HG02885 (cell line): ENCODE measurements at regions not wholly inside any gene's neighbourhood (a gene's known extent, or its start where the extent isn't known, plus 50 kb on each side); places are given as distances from the start of the nearest gene placed in this dataset.
"Not testable (repeated sequence)": the region's sequence is repeated elsewhere in the genome, so short reads cannot be mapped to it uniquely, and the experiment has no call there.

Experiments used
- ATAC-seq: cut with Tn5 transposase; IDR thresholded peaks from one replicate; pipeline ENCODE4 v1.9.1; 2021; ENCODE audit warnings: mild to moderate bottlenecking; ENCODE audit not compliant: unreplicated experiment, poor library complexity

DNA sequence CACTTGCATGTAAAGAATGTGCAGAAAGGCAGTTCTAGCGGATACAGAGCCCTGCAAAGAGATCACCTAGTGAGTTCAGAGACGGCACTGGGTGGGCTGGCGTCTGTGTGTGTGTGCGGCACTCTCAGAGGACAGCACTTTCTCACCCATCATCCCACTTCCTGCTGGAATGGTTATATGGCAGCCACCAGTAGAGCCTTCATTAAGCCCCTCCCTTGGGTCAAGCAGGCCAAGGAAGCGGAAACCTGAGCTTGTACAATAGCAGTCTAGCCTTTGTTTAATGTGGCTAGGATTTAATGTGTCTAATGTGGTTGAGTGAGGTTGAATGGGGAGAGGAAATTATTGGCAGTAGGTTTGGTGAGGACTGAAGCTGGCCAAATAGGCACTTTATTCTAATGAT, 88.3 kb upstream of the ELAC2 start:
- no peak for ATAC-seq

DNA sequence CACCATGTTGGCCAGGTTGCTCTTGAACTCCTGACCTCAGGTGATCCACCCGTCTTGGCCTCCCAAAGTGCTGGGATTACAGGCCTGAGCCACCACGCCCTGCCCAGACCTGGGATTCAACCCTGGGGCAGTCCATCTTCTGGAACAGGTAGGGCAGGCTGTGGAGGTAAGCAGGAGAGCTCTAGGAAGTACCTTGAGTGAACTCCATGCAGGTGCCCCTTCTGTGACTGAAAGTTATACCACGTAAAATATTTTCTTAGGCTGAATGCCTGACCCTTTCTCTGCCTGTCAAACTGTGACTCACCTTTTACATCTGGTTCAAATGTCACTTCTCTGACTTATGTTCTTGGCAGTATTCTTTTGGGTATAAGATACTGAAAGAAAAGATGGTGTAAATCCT, 86.7 kb upstream of the ELAC2 start:
- no peak for ATAC-seq

DNA sequence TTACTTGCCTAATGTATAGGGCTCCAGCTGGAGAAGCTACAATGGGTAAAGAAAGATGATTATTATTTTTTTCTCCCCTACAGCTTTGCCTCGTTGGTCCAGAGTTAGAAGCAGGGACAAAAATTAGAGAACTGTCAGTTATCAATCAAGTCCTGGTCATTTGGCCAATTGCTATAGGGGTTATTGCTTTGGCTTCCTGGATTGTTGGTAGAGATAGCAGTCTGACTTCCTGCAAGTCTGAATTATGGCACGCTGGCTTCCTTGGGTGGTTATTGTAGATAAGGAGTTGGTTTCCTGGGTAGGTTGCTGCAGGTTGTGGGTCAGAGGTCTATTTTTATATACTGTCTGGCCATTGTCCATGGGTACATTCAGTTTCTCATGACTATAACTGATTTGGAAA, 84.7 kb upstream of the ELAC2 start:
- no peak for ATAC-seq

DNA sequence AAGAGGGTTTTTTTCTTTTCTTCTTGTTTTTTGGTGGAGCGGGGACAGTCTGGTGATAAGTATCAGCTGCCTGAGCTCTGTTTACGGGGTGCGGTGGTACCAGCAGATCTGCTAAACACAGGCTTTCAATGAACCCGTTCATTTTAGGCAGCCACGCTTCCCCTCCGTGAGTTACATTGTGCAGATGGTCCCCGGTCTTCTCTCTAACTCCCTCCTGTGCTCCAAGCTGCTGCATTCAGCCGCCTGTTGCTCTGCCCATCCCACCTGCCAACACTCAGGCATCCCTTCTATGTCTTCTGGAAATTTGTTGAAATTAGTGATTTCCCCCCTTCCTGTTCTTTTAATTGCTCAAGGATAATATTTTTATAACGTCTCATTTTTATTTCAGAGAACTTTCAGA, 82.1 kb upstream of the ELAC2 start:
- ATAC-seq, result no peak

DNA sequence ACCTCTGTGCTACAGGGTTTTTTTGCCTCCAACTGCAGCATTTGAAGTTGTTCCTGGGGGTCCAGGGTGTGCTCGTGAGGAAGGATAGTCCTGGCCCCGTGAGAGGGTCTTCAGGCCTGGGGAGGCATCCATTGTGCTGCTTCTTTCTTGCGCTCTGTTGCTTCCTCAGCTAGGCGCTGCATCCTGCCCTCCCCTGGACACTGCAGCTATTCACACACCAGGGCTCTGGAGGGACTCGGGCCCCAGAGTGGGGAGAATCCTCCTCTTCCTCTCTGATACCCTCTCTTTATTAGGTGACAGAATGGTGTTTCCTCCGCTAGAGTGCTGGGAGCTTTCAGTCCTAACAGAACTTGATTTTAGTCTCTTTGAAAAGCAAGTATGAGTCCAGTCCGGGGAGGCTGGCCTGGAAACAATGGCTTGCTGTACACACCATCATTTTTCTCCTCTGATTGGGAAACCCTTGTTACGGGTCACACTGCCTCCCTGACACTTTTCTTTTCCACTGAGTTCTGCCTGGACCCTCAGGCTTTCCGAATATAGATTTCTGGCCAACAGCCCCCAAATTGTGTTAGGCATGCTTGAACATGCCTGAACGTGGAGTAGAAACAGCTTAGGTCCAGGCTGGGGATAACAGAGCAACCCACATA, 81.4 kb upstream of the ELAC2 start:
- no peak for ATAC-seq

DNA sequence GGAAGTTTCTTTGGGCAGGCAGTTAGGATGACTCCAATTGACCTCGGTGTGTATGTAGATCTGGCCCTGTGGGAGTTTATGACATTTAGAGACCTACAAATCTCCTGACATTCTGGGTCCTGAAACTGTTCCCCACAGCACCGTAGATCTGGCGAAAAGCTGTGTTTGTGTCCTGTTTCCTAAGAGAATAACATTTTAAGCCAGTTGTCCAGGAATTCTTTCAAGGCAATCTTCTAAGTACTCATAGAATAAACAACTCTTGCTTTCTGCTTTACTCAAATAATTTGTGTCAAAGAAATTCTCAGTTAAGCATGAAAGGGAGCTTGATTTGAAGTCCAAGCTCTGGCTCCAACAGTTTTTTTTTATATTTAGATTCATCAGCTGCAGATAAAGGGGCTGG, 78.5 kb upstream of the ELAC2 start:
- no peak for ATAC-seq

DNA sequence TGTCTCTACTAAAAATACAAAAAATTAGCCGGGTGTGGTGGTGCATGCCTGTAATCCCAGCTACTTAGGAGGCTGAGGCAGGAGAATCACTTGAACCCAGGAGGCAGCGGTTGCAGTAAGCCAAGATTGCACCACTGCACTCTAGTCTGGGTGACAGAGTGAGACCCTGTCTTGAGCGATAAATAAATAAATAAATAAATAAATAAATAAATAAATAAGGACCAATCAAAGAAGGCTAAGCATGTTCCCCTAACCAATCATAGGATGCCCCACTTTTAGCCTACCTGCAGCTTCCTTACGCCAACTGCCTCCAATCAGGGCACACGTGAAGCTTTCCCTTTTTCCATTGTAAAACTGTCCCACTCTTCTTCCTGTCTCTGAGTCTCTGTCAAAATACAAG, 74.2 kb upstream of the ELAC2 start:
- not testable (repeated sequence) for ATAC-seq

DNA sequence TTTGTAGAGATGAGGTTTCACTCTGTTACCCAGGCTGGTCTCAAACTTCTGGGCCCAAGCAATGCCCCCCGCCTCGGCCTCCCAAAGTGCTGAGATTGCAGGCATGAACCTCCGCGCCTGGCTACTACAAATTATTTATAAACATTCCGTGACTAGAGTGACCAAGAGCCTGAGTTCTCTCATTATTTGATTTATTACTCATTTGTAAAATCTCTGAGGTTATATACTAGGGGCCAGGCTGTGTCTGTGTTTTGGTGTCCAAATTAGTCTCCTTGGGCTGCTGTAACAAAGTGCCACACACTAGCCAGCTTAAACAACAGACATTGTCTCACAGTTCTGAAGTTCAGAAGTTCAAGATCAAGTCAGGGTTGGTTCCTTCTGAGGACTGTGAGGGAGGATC, 70.8 kb upstream of the ELAC2 start:
- no peak for ATAC-seq

DNA sequence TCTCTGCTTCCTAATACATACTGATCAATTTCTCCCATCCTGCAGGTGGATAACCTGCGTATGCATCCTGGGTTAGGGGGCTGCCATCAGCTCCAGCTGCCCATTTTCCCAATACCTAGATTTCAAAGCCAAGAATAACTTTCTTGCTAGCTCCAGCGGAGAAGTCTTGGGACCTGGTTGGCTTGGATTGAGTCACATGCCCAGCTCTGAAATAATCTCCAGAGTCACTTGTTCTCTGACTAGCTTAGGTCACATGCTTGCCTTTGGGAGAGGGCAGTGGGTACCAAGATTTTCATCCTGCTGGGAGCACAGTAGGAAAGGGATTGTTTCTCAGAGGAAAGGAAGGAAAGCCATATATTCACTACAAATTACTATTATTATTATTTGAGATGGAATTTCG, 70.0 kb upstream of the ELAC2 start:
- ATAC-seq, result no peak

DNA sequence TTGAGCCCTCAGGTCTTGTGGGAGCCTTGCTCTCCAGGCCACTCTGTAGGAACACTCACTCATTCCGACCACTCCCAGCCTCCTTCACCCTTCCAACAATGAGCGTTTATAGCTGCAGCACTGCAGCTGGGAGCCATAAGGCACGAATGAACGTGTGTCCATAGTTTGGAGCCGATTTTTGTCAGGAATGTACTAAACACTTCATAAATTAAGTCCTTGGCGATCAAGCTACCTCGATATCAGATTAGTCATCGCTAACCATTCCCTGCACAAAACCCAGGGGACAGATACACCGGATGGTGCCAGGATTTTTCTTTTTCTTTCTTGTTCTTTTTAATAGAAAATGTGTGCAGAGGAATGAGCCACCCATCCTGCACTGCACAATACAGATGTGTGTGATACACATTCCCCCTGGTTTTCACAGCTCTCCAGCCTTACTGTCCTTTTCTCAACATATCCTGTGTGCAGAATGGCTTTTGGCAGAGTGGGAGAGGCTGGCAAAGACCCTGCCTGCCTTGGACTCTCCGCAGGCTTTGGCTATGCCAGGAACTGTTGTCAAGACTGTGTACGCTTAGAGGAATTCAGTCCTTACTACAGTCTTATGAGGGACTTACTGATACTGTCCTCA, 68.4 kb upstream of the ELAC2 start:
- ATAC-seq, result no peak

DNA sequence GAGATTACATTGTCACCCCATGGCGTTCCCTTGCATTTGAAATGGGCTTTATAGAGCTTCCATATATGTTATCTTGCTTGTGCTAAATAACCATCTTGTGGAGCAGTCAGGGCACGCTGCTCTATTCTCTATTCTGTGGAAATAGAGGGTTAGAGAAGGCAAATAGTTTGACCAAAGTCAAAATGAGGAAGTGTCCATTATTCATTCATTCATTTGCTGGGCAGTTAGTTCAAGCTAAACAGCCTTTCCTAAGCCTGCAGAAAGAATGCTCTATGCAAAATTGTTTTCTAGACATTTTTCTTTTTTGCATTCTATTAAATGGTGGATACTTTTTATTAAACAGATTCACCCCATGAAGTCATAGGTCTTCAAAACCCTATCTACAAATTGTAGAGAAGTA, 67.8 kb upstream of the ELAC2 start:
- ATAC-seq, result no peak

DNA sequence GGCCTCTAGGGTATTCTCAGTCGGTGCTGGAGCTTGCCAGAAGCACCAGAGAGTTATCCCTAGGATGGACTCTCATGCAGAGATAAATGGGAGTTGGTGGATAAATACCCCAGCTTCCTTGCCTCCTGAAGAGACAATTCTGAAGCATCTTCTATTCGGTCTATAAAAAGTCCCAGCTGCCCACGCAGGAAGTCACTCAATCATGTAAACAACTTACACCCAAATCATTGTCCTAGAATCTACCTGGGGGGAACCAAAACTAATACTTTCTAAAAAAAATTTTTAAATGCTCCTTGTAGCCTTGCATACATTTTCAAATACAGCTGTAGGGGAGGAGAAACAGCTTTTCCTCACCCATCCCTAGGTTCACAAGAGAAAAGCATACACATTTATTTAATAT, 66.6 kb upstream of the ELAC2 start:
- ATAC-seq, result no peak

DNA sequence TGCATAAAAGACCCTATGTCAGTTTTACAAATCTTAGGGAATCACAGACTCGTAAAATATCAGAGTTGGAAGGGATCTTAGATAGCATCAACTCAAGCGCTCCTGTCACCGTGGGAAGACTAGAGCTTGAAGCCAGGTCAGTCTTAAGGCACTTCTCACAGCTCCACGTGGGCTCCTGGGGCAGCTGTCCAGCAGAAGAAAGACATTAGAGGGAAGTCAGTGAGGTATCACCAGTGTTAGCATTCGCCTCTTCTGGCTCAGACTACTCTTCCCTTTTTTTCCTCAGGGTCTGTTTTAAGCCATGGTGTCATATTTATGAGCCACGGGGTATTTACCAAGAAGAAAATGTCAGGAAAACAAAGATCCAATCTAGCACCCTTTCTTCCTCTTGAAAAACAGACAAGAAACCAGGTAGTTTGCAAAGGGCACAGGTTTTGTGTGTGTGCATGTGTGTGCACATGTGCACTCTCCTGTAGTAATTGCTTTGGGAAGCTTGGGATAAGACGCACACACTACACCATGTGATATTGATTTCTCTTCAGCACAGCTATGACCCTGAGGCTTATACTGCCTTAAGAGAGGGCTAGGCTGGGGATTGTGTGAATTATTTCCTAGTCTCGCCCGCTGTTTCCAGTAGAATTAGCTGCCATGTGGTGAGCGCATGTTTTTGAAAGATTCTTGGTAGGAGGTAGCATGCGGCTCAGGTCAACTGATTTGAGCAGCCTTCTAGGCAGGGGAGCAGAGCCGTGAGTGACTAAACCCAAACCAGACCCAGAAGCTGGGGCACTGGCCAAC, 61.0 kb upstream of the ELAC2 start:
- ATAC-seq, result no peak

DNA sequence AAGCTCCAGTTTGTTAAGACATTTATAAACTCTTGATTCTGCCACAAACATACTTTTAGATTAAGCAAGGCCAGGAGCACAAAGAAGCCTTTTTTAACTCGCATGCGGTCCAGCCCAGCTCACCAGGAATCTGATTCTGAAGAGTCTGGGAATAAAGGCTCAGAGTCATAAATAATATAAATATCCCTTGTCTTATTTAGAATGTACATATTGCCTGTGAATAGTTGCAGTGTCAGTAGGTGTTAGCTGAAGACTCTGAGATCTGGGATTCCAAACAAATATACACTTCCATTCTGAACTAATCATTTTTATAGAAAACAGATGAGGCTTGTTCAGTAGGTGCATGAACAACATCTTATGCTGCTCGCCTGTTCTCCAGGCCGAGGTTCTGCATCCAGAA, 59.1 kb upstream of the ELAC2 start:
- no peak for ATAC-seq

DNA sequence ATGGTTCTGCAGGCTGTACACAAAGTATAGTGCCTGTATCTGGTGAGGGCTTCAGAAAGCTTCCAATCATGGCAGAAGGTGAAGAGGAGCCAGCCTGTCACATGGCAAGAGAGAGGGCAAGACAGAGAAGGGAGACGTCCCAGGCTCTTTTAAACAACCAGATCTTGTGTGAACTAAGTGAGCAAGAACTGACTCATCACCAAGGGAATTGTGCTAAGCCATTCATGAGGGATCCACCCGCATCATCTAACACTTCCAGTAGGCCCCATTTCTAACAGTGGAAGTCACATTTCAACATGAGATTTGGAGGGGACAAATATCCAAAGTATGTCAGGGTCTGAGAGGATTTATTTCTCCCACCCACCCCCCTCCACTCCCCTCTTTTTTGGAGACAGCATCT, 56.2 kb upstream of the ELAC2 start:
- ATAC-seq, result no peak

DNA sequence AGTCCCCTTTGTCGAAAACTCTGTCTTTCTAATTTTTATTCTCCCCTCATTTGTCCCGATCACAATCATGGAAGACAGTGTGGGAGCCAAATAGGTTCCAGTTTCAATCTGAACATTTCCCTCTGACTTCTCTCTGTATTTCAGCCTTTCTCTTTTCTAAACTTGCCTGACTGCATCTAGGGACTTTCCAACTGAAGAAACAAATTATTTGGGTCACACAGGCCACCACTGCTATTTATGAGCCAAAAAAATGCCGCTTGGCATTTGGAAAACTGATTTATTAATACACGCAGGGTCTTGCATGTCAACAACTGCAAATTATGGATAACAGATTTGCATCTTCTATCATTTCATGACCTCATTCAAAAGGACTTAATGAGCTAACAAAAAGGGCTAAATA, 55.2 kb upstream of the ELAC2 start:
- ATAC-seq, result peak; percentile 52

DNA sequence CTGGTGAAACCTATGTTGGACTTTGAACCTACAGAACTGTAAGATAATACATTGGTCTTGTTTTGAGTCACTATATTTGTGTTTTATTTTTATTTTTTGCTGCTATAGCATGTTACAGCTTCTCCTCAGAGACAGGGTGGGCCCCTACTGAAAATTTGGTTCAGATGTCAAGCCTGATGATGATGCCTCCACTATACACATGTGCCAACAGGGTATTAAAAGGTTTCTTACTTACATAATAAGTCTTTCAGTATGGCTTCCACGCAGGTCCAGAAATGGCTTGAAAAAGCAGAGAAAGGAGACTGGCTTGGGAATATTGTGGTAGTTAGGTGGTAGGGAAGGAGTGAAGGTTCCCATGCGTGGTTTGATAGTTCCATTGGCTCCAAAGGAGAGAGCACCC, 52.9 kb upstream of the ELAC2 start:
- no peak for ATAC-seq

DNA sequence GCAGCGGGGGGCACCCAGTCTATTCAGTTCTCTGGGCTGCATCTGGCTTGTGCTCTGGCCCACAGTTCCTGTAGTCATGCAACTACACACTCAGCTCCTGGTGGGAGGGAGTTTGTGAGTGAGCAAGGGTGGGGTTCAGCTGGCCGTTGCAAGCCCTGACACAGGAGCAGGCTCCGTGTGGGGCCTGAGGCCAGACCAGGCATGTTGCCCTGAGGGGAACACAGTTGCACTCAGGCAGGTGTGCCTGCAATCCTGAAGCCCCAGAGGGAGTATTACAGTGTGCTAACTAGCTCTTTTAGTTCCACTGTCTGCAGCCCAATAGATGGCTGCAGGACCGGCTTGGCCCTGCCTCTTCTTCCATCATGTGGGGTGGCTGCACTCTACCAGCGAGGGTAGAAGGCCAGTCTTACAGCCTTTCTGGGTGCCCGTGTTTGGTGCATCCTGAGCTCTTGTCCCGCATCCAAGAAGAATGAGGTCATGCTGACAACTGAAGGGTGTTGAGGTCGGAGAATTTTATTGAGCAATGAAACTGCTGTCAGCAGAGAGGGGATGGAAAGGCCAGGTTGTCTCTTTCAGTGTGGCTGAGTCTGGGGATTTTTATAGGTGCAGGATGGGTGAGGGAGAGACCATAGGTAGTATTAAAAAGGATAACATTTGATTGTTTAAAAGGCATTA, 49.9 kb upstream of the ELAC2 start:
- no peak for ATAC-seq
